Suprapubic skin (tissue), 4 donors: ENCODE measurements at regions not wholly inside any gene's neighbourhood (a gene's known extent, or its start where the extent isn't known, plus 50 kb on each side); places are given as distances from the start of the nearest gene placed in this dataset.
"Not testable (repeated sequence)": the region's sequence is repeated elsewhere in the genome, so short reads cannot be mapped to it uniquely, and the experiment has no call there.

Experiments
- DNase-seq, 2 donors: peaks; one replicate each; pipeline ENCODE4 v3.0.0-alpha.2; 2019; ENCODE audit warnings: low spot score in 2 of 2
- H3K27ac ChIP-seq: fragments of 200-600 bp; sonication (generic); one replicate; pipeline ENCODE4 v1.5.1; 2019
- H3K27me3 ChIP-seq: fragments of 200-600 bp; sonication (generic); one replicate; pipeline ENCODE4 v1.5.1; 2019
- H3K36me3 ChIP-seq: fragments of 200-600 bp; sonication (generic); one replicate; pipeline ENCODE4 v1.5.1; 2019
- H3K4me1 ChIP-seq: fragments of 200-600 bp; sonication (generic); one replicate; pipeline ENCODE4 v1.5.1; 2019
- H3K4me3 ChIP-seq: fragments of 200-600 bp; sonication (generic); one replicate; pipeline ENCODE4 v1.5.1; 2019; ENCODE audit warnings: mild to moderate bottlenecking
- H3K9me3 ChIP-seq: fragments of 200-600 bp; sonication (generic); one replicate; pipeline ENCODE4 v1.5.1; 2019
- CTCF ChIP-seq, 2 donors: fragments of 200-600 bp in 1 of 2; fragments of 450-650 bp in 1 of 2; sonication (generic) in 1 of 2; IDR thresholded peaks; one replicate each; pipeline ENCODE4 v1.5.1; 2016 to 2019; ENCODE audit warnings: antibody characterized with exemption in 2 of 2, mild to moderate bottlenecking in 1 of 2, moderate library complexity in 1 of 2
- EP300 ChIP-seq: sonication (generic); formaldehyde crosslinking; IDR thresholded peaks from one replicate; pipeline ENCODE4 v1.6.1; 2017; ENCODE audit warnings: antibody characterized with exemption
- POLR2A ChIP-seq, 2 donors: fragments of 450-650 bp; IDR thresholded peaks; one replicate each; pipeline ENCODE4 v1.6.1; 2017; ENCODE audit warnings: antibody characterized with exemption in 2 of 2, mild to moderate bottlenecking in 2 of 2, moderate library complexity in 2 of 2
- POLR2AphosphoS5 ChIP-seq, 3 donors: sonication (generic); formaldehyde crosslinking; IDR thresholded peaks; one replicate each; pipeline ENCODE4 v1.6.1; 2017; ENCODE audit warnings: antibody characterized with exemption in 3 of 3
- WGBS: methylation state at CpG from one replicate; pipeline ENCODE4 v1.1.5; 2018; 5-methylcytosine and 5-hydroxymethylcytosine counted together

- WGBS: 91% methylated on average over 4 of the region's 4 CpGs
- no peak for DNase-seq
- Histone ChIP-seq H3K9me3 (no peaks in the 10 kb centered on the region), H3K4me3 (no peak overlapping the region), H3K4me1 (no peaks in the 10 kb centered on the region), H3K36me3 (no peaks in the 10 kb centered on the region), H3K27me3 (no peaks in the 10 kb centered on the region), H3K27ac (no peak overlapping the region)
- TF ChIP-seq EP300: no peak
- no peak for TF ChIP-seq POLR2AphosphoS5 (IDR thresholded peaks at IDR 0.05)
Measured at GRCh38 chr12:68397566-68398158, 65.5 kb upstream of the MDM1 start.

- not testable (repeated sequence) for DNase-seq, H3K27ac ChIP-seq, H3K4me3 ChIP-seq, H3K36me3 ChIP-seq, H3K27me3 ChIP-seq, H3K4me1 ChIP-seq, H3K9me3 ChIP-seq
- 100% methylated on average over 5 of the region's 6 CpGs for WGBS
Measured at GRCh38 chr12:68398689-68399088, 66.5 kb upstream of the MDM1 start.

- no peaks in the 10 kb centered on the region for H3K27me3 ChIP-seq
- H3K9me3 ChIP-seq: no peaks in the 10 kb centered on the region
- no peak for DNase-seq
- no peaks in the 10 kb centered on the region for H3K36me3 ChIP-seq
- no peak overlapping the region for H3K4me3 ChIP-seq
- no peak overlapping the region for H3K27ac ChIP-seq
- WGBS: 68% methylated on average over 5 of the region's 5 CpGs
- H3K4me1 ChIP-seq: peaks cover 5% of the 10 kb centered on the region
- no peak for TF ChIP-seq POLR2A (IDR thresholded peaks at IDR 0.05)
- no peak for TF ChIP-seq POLR2AphosphoS5 (IDR thresholded peaks at IDR 0.05)
- no peak for TF ChIP-seq CTCF (IDR thresholded peaks at IDR 0.05)
- TF ChIP-seq EP300: no peak
Measured at GRCh38 chr12:68400226-68400829, 68.2 kb upstream of the MDM1 start.

GRCh38 chr12:68402422-68402821, 70.3 kb upstream of the MDM1 start:
- Histone ChIP-seq H3K27me3 (no peaks in the 10 kb centered on the region), H3K36me3 (no peaks in the 10 kb centered on the region), H3K27ac (no peak overlapping the region), H3K4me1 (peaks cover 21% of the 10 kb centered on the region), H3K4me3 (no peak overlapping the region), H3K9me3 (no peaks in the 10 kb centered on the region)
- 95% methylated on average over 2 of the region's 2 CpGs for WGBS
- DNase-seq: no peak
- TF ChIP-seq POLR2A (IDR thresholded peaks at IDR 0.05) (no peak), POLR2AphosphoS5 (IDR thresholded peaks at IDR 0.05) (no peak), EP300 (no peak), CTCF (IDR thresholded peaks at IDR 0.05) (no peak)

- WGBS: 93% methylated on average over 1 of the region's 1 CpG
- Histone ChIP-seq H3K36me3 (no peaks in the 10 kb centered on the region), H3K4me3 (no peak overlapping the region), H3K27me3 (no peaks in the 10 kb centered on the region), H3K27ac (no peak overlapping the region), H3K4me1 (peaks cover 21% of the 10 kb centered on the region), H3K9me3 (no peaks in the 10 kb centered on the region)
- no peak for TF ChIP-seq EP300
- no peak for TF ChIP-seq POLR2A (IDR thresholded peaks at IDR 0.05)
- TF ChIP-seq CTCF (IDR thresholded peaks at IDR 0.05): no peak
- no peak for TF ChIP-seq POLR2AphosphoS5 (IDR thresholded peaks at IDR 0.05)
- no peak for DNase-seq
Measured at GRCh38 chr12:68403296-68403695, 71.1 kb upstream of the MDM1 start.

GRCh38 chr12:68403711-68404110, 71.5 kb upstream of the MDM1 start:
- Histone ChIP-seq H3K9me3 (no peaks in the 10 kb centered on the region), H3K4me1 (peaks cover 21% of the 10 kb centered on the region), H3K27ac (no peak overlapping the region), H3K36me3 (no peaks in the 10 kb centered on the region), H3K27me3 (no peaks in the 10 kb centered on the region), H3K4me3 (no peak overlapping the region)
- DNase-seq: no peak
- TF ChIP-seq POLR2AphosphoS5 (IDR thresholded peaks at IDR 0.05) (no peak), POLR2A (IDR thresholded peaks at IDR 0.05) (no peak), EP300 (no peak), CTCF (IDR thresholded peaks at IDR 0.05) (no peak)
